ENCODE measurements at regions not wholly inside any gene's neighbourhood (a gene's known extent, or its start where the extent isn't known, plus 50 kb on each side); places are given as distances from the start of the nearest gene placed in this dataset.

DNA sequence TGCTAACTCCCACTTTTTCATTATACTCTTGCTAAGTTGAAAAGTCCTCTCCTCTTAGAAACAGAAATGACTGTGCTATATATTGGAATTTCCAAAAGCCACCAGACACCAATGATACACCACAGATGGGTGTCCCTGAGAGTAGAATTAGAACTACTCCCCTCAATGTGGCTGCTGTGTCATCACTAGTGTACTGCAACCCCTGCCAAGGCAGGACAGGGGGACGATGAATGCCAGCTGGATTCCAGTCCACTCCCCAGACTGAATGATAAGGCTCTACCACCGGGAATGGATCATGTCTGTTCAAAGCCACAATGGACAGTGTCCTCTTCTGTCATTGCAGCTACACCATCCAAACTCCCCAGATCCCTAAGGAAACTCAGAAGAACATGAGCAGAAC, 69.7 kb upstream of the EDNRB start:
- DNase-seq, result no peak

DNA sequence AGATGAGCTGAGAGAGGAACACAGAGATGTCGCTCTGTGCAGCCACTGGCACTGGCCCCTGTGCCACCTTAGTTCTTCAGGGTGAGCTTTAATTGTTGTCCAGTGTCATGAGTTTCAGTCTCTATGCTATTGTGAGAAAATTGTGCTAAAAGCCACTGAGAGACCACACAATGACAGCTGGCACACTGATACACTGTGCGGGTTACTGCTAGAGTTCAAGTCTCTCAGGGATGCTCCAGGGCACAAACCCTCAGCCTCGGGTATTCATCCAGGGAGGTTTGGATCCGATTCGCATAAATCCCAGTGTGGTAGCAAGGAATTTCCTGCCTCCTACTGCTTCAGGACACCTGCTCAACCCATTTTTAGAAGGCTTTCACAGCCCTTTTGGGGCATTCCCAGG, 68.1 kb upstream of the EDNRB start:
- no peak for DNase-seq

DNA sequence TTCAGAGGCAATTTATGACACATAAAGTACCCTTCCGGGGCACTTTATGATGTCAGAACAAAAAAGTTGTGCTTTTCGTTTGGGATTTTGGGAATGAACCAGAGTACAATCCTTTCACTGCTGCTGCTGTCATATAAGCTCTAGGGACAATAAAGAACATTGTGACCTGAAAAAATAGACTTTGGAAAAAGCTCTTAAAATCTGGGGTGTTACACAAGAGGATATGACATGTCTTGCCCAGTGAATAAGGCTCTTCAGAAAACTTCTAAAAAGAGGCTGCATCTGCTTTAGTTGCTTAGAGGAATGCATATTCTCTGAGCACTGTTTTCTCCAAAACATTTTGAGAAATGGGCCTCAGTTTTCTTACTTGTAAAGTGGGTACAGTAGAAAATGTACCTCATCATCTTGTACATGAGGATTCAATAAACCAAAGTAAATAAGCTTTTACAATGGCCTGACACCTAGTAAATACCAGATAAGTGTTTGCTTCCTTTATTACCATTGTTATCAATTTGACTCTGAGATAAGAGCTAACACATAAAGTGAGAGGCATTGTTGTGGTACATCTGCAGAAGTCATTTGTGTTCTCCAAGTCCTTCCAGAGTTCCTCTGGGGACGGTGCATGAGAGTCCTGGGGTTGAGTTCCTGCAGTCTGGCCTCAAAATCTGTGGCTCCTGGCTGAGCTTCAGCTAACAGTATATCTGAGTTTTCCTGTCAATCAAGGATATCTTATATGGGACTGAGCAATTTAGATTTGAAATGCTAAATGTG, 67.4 kb upstream of the EDNRB start:
- DNase-seq, result no peak

DNA sequence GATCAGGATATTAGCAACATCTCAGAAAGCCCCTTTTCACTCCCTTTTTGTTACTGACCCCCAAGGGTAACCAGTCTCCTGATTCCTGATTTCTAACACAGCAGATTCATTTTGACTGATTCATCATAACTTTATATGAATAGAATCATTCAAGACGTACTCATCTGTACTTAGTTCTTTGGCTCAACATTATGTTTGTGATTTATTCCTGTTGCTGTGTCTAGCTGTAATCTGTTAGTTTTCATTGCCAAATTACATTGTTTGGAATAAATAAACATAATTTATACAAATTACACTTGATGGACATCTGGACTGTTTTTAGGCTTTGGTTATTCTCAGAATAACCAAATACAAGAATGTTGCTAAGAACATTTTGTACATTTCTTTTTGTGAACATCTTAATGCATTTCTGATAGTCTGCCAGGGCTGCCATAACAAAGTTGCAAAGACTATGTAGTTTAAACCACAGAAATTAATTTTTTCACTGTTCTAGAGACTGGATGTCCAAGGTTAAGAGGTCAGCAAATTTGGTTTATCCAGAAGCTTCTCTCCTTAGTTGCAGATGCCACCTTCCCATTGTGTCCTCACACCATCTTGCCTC, 62.8 kb upstream of the EDNRB start:
- DNase-seq, result no peak

DNA sequence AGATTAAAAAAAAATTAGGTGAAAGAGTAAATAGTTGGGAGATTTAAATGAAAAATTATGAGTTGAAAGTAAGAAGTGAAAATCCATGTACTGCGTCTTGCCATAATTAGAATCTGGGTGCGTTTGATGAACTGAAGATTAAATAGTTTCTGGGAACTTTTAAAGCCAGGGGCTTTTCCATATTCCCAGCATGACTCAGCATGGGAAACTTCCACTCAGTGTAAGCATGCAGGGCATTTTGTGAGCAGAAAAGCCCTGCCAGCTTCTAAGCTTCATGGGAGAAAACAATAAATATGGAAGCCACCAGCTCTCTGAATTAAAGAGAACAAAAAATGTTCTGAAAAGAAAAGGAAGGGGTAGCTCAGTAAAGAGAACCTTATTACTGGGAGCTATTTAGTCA, 62.0 kb upstream of the EDNRB start:
- no peak for DNase-seq

DNA sequence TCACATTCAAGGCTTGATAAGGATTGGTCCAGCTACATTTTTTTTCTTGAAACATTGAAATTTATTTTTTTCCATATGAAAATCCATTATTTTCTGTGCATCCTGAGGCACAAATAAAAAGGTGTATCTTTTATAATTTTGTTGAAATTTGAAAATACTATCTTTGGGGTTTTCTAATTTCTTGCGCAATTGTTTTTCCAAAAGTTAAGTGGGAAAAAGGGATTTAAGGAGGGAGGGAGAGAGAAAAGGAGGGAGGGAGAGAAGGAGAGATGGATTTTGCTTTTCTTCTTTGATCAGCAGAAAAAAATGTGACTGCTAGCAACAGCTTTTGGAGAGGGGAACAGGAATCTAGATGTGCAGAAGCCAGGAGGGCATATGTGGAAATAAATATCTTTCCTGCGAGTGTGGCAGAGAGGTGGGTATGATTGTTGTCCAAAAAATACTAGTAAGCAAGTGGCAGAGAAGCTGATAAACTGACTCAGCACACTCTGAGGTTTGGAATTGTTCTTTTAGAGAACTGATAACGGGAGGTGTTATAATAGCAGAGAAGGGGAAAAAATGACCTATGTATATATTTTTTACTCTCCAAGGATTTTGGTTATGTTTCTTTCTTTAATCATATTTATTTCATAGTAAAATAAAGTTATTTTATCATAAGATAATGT, 61.2 kb upstream of the EDNRB start:
- no peak for DNase-seq

DNA sequence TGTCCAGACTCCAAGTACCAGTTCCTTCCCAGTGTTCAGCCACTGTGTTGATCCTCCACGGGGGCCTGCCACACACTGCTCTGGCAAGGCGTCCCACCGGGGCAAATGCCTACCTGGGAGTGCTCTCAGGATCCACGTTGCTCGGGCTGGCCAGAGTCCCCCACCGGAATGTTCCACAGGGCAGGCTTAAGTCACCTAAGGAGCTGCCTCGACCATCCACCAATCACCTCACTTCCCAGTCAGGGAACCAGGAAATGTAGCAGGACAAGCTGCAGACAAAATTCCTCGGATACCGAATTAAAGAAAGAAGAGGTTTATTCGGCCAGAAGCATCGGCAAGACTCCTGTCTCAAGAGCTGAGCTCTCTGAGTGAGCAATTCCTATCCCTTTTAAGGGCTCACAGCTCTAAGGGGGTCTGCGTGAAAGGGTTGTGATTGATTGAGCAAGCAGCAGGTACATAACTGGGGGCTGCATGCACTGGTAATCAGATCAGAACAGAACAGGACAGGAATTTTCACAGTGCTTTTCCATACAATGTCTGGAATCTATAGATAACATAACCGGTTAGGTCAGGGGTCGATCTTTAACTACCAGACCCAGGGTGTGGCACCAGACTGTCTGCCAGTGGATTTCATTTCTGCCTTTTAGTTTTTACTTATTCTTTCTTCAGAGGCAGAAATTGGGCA, 56.9 kb upstream of the EDNRB start:
- DNase-seq, result no peak

DNA sequence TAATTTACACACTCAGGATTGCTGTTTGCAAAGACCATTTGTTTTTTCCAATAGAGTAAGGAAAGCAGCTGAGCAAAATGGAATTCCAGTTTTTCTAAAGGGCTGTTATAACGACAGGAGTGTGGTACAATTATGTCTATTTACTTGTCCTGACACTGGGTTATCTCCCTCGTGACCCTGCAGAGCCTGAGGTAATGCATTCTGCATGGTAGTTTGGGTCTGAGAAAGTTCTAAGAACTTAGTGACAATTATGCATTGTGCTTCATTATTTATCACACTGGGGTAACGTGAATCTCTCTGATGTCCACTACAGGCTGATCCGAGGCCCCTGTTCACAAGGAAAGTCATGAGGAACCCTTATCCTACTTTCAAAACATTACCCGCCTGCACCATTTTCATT, 50.7 kb upstream of the EDNRB start:
- no peak for DNase-seq
